HG03439 (cell line): ENCODE measurements at regions not wholly inside any gene's neighbourhood (a gene's known extent, or its start where the extent isn't known, plus 50 kb on each side); places are given as distances from the start of the nearest gene placed in this dataset.
"Not testable (repeated sequence)": the region's sequence is repeated elsewhere in the genome, so short reads cannot be mapped to it uniquely, and the experiment has no call there.

Experiments
- ATAC-seq: cut with Tn5 transposase; IDR thresholded peaks from one replicate; pipeline ENCODE4 v1.9.1; 2021; ENCODE audit warnings: mild to moderate bottlenecking, moderate library complexity; ENCODE audit not compliant: unreplicated experiment

DNA sequence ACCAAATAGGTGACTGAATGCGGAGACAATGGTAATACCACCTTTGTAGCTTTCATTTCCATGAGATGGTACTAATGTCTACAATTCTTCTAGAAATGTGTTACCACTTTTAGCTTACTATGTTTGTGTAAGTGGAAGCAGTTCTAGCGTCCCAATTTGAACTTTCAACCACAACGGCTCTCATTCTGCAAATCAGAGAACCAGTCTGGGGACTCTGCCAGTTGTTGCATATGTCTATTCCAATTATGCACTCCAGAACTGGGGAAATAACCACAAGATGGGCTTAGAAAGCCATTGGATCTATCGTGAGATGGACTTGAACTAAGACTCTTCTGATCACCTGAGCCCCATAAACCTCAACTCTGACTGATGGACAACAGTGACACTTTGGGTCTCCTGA lies 862.3 kb downstream of the SLITRK1 start:
- ATAC-seq: no peak

DNA sequence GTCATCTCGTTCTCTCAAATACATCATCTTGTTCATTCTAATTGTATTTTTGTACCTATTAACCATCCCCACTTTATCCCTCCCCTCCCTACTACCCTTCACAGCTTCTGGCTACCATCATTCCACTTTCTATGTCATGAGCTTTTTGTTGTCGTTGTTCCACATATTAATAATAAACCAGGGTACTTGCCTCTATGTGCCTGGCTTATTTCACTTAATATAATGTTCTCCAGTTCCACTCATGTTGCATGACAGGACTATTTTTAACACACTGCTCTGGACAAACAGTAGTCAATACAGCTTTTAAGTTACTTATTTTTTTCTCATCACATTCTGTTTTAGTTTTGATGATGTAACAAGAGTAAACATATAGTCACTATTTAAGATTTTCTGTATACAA lies 872.3 kb downstream of the SLITRK1 start:
- no peak for ATAC-seq

DNA sequence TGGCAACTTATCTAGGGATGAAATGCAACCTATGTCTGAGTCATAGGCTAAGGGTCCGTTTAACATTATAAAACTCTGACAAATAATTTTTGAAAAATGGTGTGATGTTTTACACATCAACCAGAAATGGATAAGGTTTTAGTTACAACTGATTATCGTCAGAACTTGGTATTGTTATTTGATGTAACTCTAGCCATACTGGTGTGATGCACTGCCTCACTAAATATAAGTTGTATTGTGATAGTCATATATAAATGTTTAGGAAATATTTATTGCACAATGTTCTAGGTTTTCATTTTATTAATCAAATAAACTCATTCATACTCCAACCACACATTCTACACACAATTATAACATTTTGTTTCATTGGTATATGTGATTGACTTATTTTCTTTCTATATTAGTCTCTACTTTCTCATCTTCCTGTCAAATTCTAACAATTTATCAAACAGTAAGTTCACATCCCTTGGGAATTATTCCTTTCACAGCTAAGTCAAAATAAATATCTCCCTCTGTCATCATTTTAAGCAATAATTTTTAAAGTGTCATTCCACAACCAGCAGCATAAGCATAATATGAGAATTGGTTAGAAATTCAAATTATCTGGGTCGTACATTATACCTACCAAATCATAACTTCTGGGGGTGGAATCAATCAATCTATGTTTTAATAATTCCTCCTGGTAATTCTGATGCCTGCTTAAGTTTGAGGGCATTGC lies 873.9 kb downstream of the SLITRK1 start:
- no peak for ATAC-seq

GRCh38 chr13:83007226-83007625 lies 875.0 kb downstream of the SLITRK1 start:
- ATAC-seq: no peak

DNA sequence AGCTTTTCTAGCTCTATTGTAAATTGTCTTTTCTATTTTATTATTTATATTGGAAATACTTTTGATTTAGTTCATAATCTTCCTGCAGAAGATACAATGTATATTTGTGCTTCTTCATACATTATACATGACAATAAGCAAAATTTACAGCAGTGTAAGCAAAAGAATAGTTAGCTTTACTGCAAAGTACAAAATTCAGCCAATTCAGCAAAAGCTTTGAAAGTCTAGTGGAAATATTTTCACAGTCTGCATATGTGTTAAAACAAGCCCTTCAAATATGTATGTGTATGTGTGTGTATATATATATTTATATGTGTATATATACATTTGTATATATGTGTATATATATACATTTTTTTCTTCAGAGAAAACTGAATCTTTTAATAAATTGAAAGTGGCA lies 879.1 kb downstream of the SLITRK1 start:
- ATAC-seq: no peak

DNA sequence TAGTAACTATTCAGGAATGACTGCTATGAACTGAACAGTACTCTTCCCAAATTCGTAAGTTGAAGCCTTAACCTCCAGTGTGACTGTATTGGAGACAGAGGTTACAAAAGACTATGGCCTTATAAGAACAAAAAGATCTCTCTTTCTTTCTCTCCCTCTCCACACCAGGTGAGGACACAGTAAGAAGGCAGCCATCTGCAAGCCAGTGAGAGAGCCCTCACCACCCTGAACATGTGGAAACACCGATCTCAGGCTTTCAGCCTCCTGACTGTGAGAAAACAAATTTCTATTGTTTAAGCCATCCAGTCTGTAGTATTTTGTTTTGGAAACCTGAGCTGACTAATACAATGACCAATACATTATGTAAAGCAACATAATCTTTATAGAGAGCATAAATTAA lies 888.9 kb downstream of the SLITRK1 start:
- no peak for ATAC-seq

- ATAC-seq: no peak
These were observed 905.8 kb downstream of the SLITRK1 start for GRCh38 chr13:82976499-82976898.

- ATAC-seq: no peak
These were observed 918.8 kb downstream of the SLITRK1 start for GRCh38 chr13:82963226-82964099.

DNA sequence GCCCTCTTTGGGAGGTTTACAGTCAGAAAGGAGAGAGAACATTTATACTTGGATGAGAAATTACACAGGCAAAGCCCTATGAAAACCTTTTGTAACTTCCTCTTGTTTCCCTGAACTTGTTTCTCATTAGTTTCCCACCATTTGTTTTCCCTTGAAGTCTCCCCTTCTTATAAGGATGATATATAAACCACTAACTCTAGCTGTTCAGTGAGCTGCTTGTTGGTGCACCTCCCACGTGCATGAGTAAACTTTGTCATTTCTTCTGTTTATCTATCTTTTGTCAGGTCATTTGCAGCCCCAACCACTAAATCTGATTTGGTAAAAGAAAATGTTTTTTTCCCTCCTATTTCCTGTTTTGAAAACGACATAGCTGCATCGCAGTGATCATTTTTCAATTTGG lies 919.9 kb downstream of the SLITRK1 start:
- ATAC-seq: no peak

GRCh38 chr13:82961757-82962156 lies 920.5 kb downstream of the SLITRK1 start:
- no peak for ATAC-seq

DNA sequence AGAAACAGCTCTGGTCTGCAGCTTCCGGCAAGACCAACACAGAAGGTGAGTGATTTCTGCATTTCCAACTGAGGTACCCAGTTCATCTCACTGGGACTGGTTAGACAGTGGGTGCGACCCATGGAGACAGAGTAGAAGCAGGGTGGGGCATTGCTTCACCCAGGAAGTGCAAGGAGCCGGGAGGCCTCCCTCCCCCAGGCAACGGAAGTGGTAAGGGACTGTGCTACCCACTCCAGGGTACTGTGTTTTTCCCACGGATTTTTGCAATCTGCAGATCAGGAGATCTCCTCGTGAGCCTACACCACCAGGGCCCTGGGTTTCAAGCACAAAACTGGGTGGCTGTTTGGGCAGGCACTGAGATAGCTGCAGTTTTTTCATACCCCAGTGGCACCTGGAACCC lies 929.9 kb downstream of the SLITRK1 start:
- ATAC-seq: not testable (repeated sequence)

- ATAC-seq: no peak
These were observed 934.6 kb downstream of the SLITRK1 start for GRCh38 chr13:82947683-82948082.

GRCh38 chr13:82947191-82947621 lies 935.1 kb downstream of the SLITRK1 start:
- no peak for ATAC-seq

DNA sequence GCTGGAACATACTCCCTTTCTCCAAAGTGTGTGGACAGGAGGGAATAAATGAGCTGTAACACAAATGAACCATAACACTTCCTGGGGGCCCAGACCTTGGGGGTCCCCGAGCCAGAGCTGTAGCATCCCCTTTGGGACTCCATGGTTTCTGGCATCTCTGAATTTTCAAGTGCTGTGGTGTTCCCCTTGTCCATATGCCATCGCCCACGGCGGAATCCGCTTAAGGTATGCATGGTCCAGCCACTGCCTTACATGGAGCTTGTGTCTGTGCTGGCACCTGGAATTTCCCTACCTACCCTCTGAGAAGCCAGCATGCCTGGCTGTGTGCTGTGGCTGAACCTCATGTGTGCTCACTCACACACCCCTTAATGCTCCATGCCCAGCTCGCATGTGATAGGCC lies 943.6 kb downstream of the SLITRK1 start:
- no peak for ATAC-seq

GRCh38 chr13:82934000-82934399 lies 948.3 kb downstream of the SLITRK1 start:
- ATAC-seq: no peak

DNA sequence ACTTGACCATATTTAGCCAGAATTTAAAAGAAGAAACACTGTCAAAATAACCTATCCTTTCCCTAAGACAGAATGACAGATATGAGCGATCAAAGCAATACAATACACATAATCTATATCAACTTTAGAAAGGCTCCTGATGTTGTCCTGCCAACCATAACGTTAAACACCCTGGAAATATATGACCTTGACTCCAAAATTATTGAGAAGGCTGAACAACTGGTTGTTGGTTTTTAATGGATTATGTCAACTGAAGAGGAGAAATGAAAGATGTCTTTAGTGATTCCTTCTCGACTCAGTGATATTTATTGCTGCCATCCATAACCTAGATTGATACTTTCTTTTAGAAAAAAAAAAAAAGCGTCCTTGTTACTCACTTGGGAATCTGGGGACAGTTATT lies 957.2 kb downstream of the SLITRK1 start:
- no peak for ATAC-seq

GRCh38 chr13:82917984-82918383 lies 964.3 kb downstream of the SLITRK1 start:
- no peak for ATAC-seq

DNA sequence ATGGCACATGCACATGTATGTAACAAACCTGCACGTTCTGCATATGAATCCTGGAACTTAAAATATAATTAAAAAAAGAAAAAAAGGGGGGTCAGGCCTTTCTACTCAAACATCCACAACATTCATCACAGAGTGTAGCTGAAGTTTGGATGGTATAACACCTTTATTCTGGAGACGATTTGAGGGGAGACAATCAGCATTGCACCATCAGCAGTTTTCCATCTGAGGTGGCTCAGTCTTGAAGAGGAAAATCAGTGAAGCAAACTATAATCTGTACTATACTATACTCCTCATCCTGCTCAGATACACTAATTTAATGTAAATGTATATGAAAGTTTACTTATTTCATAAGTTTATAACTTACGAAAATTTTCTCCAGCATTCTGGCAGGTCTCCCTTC lies 969.7 kb downstream of the SLITRK1 start:
- no peak for ATAC-seq

- no peak for ATAC-seq
These were observed 977.2 kb downstream of the SLITRK1 start for GRCh38 chr13:82905071-82905470.

DNA sequence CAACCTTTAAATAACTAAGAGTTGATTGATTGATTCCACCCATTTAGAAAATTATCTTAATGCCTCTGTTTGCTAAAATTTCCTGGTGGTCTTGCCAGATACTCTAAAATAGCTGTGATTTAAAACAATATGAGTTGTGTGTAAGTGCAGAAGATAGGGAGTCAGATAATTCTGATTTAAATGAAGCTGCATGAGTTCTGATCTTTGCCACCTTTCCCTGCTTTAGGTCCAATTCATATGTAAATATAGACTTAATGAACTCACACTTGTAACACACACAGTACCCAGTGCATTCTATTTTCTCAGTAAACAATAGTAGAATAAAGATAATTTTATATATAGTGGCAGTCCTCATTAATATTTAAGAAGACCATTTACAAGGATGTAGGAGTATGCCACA lies 981.8 kb downstream of the SLITRK1 start:
- no peak for ATAC-seq

DNA sequence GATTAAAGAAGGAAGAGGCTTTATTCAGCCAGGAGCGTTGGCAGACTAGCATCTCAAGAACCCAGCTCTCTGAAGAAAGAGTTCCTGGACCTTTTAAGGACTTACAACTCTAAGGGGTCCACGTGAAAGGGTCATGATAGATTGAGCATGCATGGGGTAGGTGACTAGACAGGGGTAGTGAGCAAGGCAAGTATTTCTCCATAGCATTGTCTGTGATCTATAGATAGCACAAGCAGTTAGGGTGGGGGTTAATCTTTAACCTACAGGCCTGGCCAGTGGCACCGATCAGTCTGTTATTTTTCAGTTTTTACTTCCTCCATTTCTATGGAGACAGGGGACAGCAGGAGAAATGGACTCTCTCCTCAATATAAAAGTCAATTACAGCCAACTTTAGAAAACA lies 983.7 kb downstream of the SLITRK1 start:
- ATAC-seq: no peak

- no peak for ATAC-seq
These were observed 1002.4 kb downstream of the SLITRK1 start for GRCh38 chr13:82879921-82880320.
